HEK293 (cell line): ENCODE measurements at regions not wholly inside any gene's neighbourhood (a gene's known extent, or its start where the extent isn't known, plus 50 kb on each side); places are given as distances from the start of the nearest gene placed in this dataset.

Source experiments
- AEBP2 ChIP-seq: fragments of 450-650 bp; formaldehyde crosslinking; IDR thresholded peaks from 2 replicates; pipeline ENCODE4 v1.5.1; 2016; ENCODE audit warnings: missing biosample characterization, missing genetic modification characterization, borderline replicate concordance
- CTCF ChIP-seq: fragments of 450-650 bp; formaldehyde crosslinking; IDR thresholded peaks from 2 replicates; pipeline ENCODE4 v1.5.1; 2016; ENCODE audit warnings: missing biosample characterization, missing genetic modification characterization
- ZNF140 ChIP-seq: fragments of 450-650 bp; formaldehyde crosslinking; IDR thresholded peaks from 2 replicates; pipeline ENCODE4 v1.5.1; 2016; ENCODE audit warnings: missing biosample characterization, missing genetic modification characterization
- ZNF433 ChIP-seq: fragments of 450-650 bp; formaldehyde crosslinking; IDR thresholded peaks from 2 replicates; pipeline ENCODE4 v1.5.1; 2016; ENCODE audit warnings: missing biosample characterization, missing genetic modification characterization, low read depth
- ZNF544 ChIP-seq: fragments of 450-650 bp; formaldehyde crosslinking; IDR thresholded peaks from 2 replicates; pipeline ENCODE4 v1.5.0; 2017; ENCODE audit warnings: missing biosample characterization, missing genetic modification characterization
- ZNF555 ChIP-seq: fragments of 450-650 bp; formaldehyde crosslinking; conservative IDR thresholded peaks from 2 replicates; pipeline ENCODE4 v1.5.1; 2017; ENCODE audit warnings: missing biosample characterization, mild to moderate bottlenecking, missing genetic modification characterization, inconsistent platforms
- ZNF621 ChIP-seq: fragments of 450-650 bp; formaldehyde crosslinking; IDR thresholded peaks from 2 replicates; pipeline ENCODE4 v1.5.1; 2017; ENCODE audit warnings: missing biosample characterization, missing genetic modification characterization

- TF ChIP-seq ZNF140 (no peak), ZNF433 (no peak), ZNF544 (tag by site-specific recombination) (no peak), ZNF621 (no peak), AEBP2 (tag by site-specific recombination) (no peak), CTCF (tag by site-specific recombination) (no peak), ZNF555 (tag by site-specific recombination) (no peak)
Measured at GRCh38 chr12:124660851-124661250, 93.4 kb upstream of the NCOR2 start.
